HG03565 (cell line): ENCODE measurements at regions not wholly inside any gene's neighbourhood (a gene's known extent, or its start where the extent isn't known, plus 50 kb on each side); places are given as distances from the start of the nearest gene placed in this dataset.

Source experiments
- ATAC-seq: cut with Tn5 transposase; IDR thresholded peaks from one replicate; pipeline ENCODE4 v1.9.1; 2021; ENCODE audit warnings: mild to moderate bottlenecking, moderate library complexity; ENCODE audit not compliant: unreplicated experiment

GRCh38 chr2:76584474-76584873 is 873.8 kb upstream of the GCFC2 start:
- no peak for ATAC-seq

GRCh38 chr2:76579911-76580310 is 869.2 kb upstream of the GCFC2 start:
- no peak for ATAC-seq

GRCh38 chr2:76572981-76573380 is 862.3 kb upstream of the GCFC2 start:
- ATAC-seq = no peak

- no peak for ATAC-seq
Measured at GRCh38 chr2:76569819-76570218, 859.1 kb upstream of the GCFC2 start.

- no peak for ATAC-seq
Measured at GRCh38 chr2:76567478-76567877, 856.8 kb upstream of the GCFC2 start.

- no peak for ATAC-seq
Measured at GRCh38 chr2:76564734-76565133, 854.0 kb upstream of the GCFC2 start.

- no peak for ATAC-seq
Measured at GRCh38 chr2:76563730-76564129, 853.0 kb upstream of the GCFC2 start.

- ATAC-seq = no peak
Measured at GRCh38 chr2:76558157-76558556, 847.4 kb upstream of the GCFC2 start.

GRCh38 chr2:76556018-76556417 is 845.3 kb upstream of the GCFC2 start:
- ATAC-seq = no peak

GRCh38 chr2:76546207-76546606 is 835.5 kb upstream of the GCFC2 start:
- no peak for ATAC-seq

GRCh38 chr2:76544901-76545300 is 834.2 kb upstream of the GCFC2 start:
- ATAC-seq = no peak

- no peak for ATAC-seq
Measured at GRCh38 chr2:76517574-76517909, 806.8 kb upstream of the GCFC2 start.

- ATAC-seq = no peak
Measured at GRCh38 chr2:76516861-76517573, 806.3 kb upstream of the GCFC2 start.

- no peak for ATAC-seq
Measured at GRCh38 chr2:76512201-76512820, 801.6 kb upstream of the GCFC2 start.

- ATAC-seq = no peak
Measured at GRCh38 chr2:76506538-76506937, 795.8 kb upstream of the GCFC2 start.

- no peak for ATAC-seq
Measured at GRCh38 chr2:76501641-76502040, 790.9 kb upstream of the GCFC2 start.

GRCh38 chr2:76498360-76498759 is 787.6 kb upstream of the GCFC2 start:
- no peak for ATAC-seq

- no peak for ATAC-seq
Measured at GRCh38 chr2:76491503-76491902, 780.8 kb upstream of the GCFC2 start.

- no peak for ATAC-seq
Measured at GRCh38 chr2:76478266-76479035, 767.7 kb upstream of the GCFC2 start.

GRCh38 chr2:76472946-76473345 is 762.2 kb upstream of the GCFC2 start:
- ATAC-seq = no peak

GRCh38 chr2:76469066-76469465 is 758.4 kb upstream of the GCFC2 start:
- no peak for ATAC-seq

GRCh38 chr2:76467326-76467725 is 756.6 kb upstream of the GCFC2 start:
- ATAC-seq = no peak
